IMR-90 (cell line): ENCODE measurements at regions not wholly inside any gene's neighbourhood (a gene's known extent, or its start where the extent isn't known, plus 50 kb on each side); places are given as distances from the start of the nearest gene placed in this dataset.

Experiments
- ATAC-seq: fragments of 200-7000 bp; cut with Tn5 transposase; 2 replicates; pipeline ENCODE4 v1.9.1; 2020; ENCODE audit warnings: low read depth, mild to moderate bottlenecking, moderate library complexity
- BruUV-seq: library from RNA; stranded (reverse); fragments of 400-500 nt; replicated peaks from 2 replicates; lab custom pipeline; 2021; lab: Mats Ljungman, UMichigan
- CTCF ChIA-PET: fragments of 300-600 bp; formaldehyde crosslinking; extraction: SDS; loops from one replicate; lab custom pipeline; 2021; ENCODE audit warnings: antibody characterized with exemption; lab: Yijun Ruan, JAX
- POLR2A ChIA-PET: fragments of 300-600 bp; sonication (Branson Sonifier 250); formaldehyde crosslinking; loops from one replicate; lab custom pipeline; 2022; ENCODE audit warnings: antibody characterized with exemption; ENCODE audit not compliant: unreplicated experiment; lab: Charles Lee
- DNase-seq: peaks from one replicate; pipeline ENCODE4 v3.0.0; 2013
- H2AFZ ChIP-seq: replicated peaks from 2 replicates; pipeline ENCODE3; 2013; ENCODE audit warnings: low read length, mild to moderate bottlenecking; ENCODE audit not compliant: poor library complexity
- H2AK5ac ChIP-seq: 2 replicates; pipeline ENCODE4 v1.6.1; 2013; ENCODE audit warnings: low read depth, low read length, inconsistent platforms
- H2AK9ac ChIP-seq: replicated peaks from 2 replicates; pipeline ENCODE3; 2013; ENCODE audit warnings: mild to moderate bottlenecking, low read depth, low read length, moderate library complexity; ENCODE audit not compliant: poor library complexity
- H2BK120ac ChIP-seq: 2 replicates; pipeline ENCODE4 v1.6.1; 2013; ENCODE audit warnings: low read depth, low read length, inconsistent platforms
- H2BK15ac ChIP-seq: 3 replicates; pipeline ENCODE4 v1.6.1; 2013; ENCODE audit warnings: low read depth, low read length, inconsistent platforms
- H2BK20ac ChIP-seq: 2 replicates; pipeline ENCODE4 v1.6.1; 2013; ENCODE audit warnings: low read depth, mild to moderate bottlenecking, inconsistent platforms, low read length, moderate library complexity
- H2BK5ac ChIP-seq: 2 replicates; pipeline ENCODE4 v1.6.1; 2013; ENCODE audit warnings: mild to moderate bottlenecking, low read depth, low read length, inconsistent platforms; ENCODE audit not compliant: poor library complexity, severe bottlenecking
- H3K14ac ChIP-seq: replicated peaks from 2 replicates; pipeline ENCODE4 v1.6.1; 2013; ENCODE audit warnings: low read depth, low read length, inconsistent platforms
- H3K18ac ChIP-seq: 2 replicates; pipeline ENCODE4 v1.6.1; 2013; ENCODE audit warnings: low read depth, low read length, control low read depth
- H3K23ac ChIP-seq: 2 replicates; pipeline ENCODE4 v1.6.1; 2013; ENCODE audit warnings: low read depth, low read length, inconsistent platforms
- H3K27ac ChIP-seq: 2 replicates; pipeline ENCODE4 v1.5.1; 2013; ENCODE audit warnings: mild to moderate bottlenecking, control low read depth, low read length; ENCODE audit not compliant: insufficient read depth
- H3K27me3 ChIP-seq: 2 replicates; pipeline ENCODE4 v1.6.1; 2013; ENCODE audit warnings: low read length; ENCODE audit not compliant: control insufficient read depth, insufficient read depth
- H3K36me3 ChIP-seq: 2 replicates; pipeline ENCODE4 v1.6.1; 2013; ENCODE audit warnings: low read length, mixed read lengths; ENCODE audit not compliant: control insufficient read depth, insufficient read depth
- H3K4ac ChIP-seq: 2 replicates; pipeline ENCODE4 v1.6.1; 2013; ENCODE audit warnings: low read depth, low read length, inconsistent platforms
- H3K4me1 ChIP-seq: 2 replicates; pipeline ENCODE4 v1.6.1; 2013; ENCODE audit warnings: low read length, mixed read lengths; ENCODE audit not compliant: control insufficient read depth, insufficient read depth
- H3K4me2 ChIP-seq: 2 replicates; pipeline ENCODE4 v1.6.1; 2013; ENCODE audit warnings: low read depth, mild to moderate bottlenecking, control low read depth, low read length, moderate library complexity
- H3K4me3 ChIP-seq: 2 replicates; pipeline ENCODE4 v1.5.1; 2013; ENCODE audit warnings: low read depth, mild to moderate bottlenecking, control low read depth, low read length, moderate library complexity; ENCODE audit not compliant: insufficient read depth
- H3K56ac ChIP-seq: 2 replicates; pipeline ENCODE4 v1.6.1; 2013; ENCODE audit warnings: low read length, inconsistent platforms; ENCODE audit not compliant: insufficient read depth; ENCODE audit errors: extremely low read depth
- H3K79me1 ChIP-seq, 2 experiments: 2 replicates each; pipeline ENCODE4 v1.6.1; 2013; ENCODE audit warnings: low read length in 2 of 2, inconsistent platforms in 1 of 2, low read depth in 1 of 2
- H3K9ac ChIP-seq: 2 replicates; pipeline ENCODE4 v1.6.1; 2013; ENCODE audit warnings: low read depth, low read length, control low read depth
- H3K9me1 ChIP-seq: 2 replicates; pipeline ENCODE4 v1.6.1; 2013; ENCODE audit warnings: low read length, inconsistent platforms; ENCODE audit not compliant: insufficient read depth
- H3K9me3 ChIP-seq: 2 replicates; pipeline ENCODE4 v1.6.1; 2013; ENCODE audit warnings: low read length; ENCODE audit not compliant: control insufficient read depth, insufficient read depth
- H4K20me1 ChIP-seq: 2 replicates; pipeline ENCODE4 v1.6.1; 2013; ENCODE audit warnings: low read length, inconsistent platforms; ENCODE audit not compliant: insufficient read depth
- H4K5ac ChIP-seq: 2 replicates; pipeline ENCODE4 v1.6.1; 2013; ENCODE audit warnings: mild to moderate bottlenecking, low read depth, low read length, control low read depth
- H4K8ac ChIP-seq, 2 experiments: 2 replicates each; pipeline ENCODE4 v1.6.1; 2013; ENCODE audit warnings: low read depth in 2 of 2, low read length in 2 of 2, control low read depth in 1 of 2, inconsistent platforms in 1 of 2
- H4K91ac ChIP-seq: 2 replicates; pipeline ENCODE4 v1.6.1; 2013; ENCODE audit warnings: low read depth, low read length, inconsistent platforms; ENCODE audit not compliant: insufficient read depth
- BHLHE40 ChIP-seq: fragments of 150-350 bp; IDR thresholded peaks from 2 replicates; pipeline ENCODE4 v1.6.1; 2016; ENCODE audit warnings: mild to moderate bottlenecking, low read depth, low read length
- CEBPB ChIP-seq: IDR thresholded peaks from 2 replicates; pipeline ENCODE4 v1.6.1; 2012; ENCODE audit warnings: low read depth, low read length, improper control_type of control experiment
- CHD1 ChIP-seq: IDR thresholded peaks from 2 replicates; pipeline ENCODE4 v1.6.1; 2012; ENCODE audit warnings: low read depth, low read length, improper control_type of control experiment
- CTCF ChIP-seq: conservative IDR thresholded peaks from 2 replicates; pipeline ENCODE4 v1.5.1; 2012; ENCODE audit warnings: mild to moderate bottlenecking, low read depth, low read length, improper control_type of control experiment
- FOS ChIP-seq: fragments of 150-350 bp; IDR thresholded peaks from 2 replicates; pipeline ENCODE4 v1.6.1; 2016; ENCODE audit warnings: low read depth, low read length
- MAFK ChIP-seq: IDR thresholded peaks from 2 replicates; pipeline ENCODE4 v1.6.1; 2012; ENCODE audit warnings: low read depth, low read length, improper control_type of control experiment
- MAZ ChIP-seq: IDR thresholded peaks from 2 replicates; pipeline ENCODE4 v1.6.1; 2012; ENCODE audit warnings: low read depth, mild to moderate bottlenecking, low read length, improper control_type of control experiment, moderate library complexity, borderline replicate concordance
- MXI1 ChIP-seq: IDR thresholded peaks from 2 replicates; pipeline ENCODE4 v1.6.1; 2012; ENCODE audit warnings: low read depth, mild to moderate bottlenecking, low read length, moderate library complexity, borderline replicate concordance
- NFE2L2 ChIP-seq: fragments of 150-350 bp; IDR thresholded peaks from 2 replicates; pipeline ENCODE4 v1.6.1; 2016; ENCODE audit warnings: low read depth, mild to moderate bottlenecking, low read length
- POLR2A ChIP-seq: IDR thresholded peaks from 2 replicates; pipeline ENCODE4 v1.6.1; 2012; ENCODE audit warnings: mild to moderate bottlenecking, low read depth, low read length
- RAD21 ChIP-seq: IDR thresholded peaks from 2 replicates; pipeline ENCODE4 v1.6.1; 2012; ENCODE audit warnings: low read length, improper control_type of control experiment
- RCOR1 ChIP-seq: IDR thresholded peaks from 2 replicates; pipeline ENCODE4 v1.6.1; 2012; ENCODE audit warnings: mild to moderate bottlenecking, low read length, improper control_type of control experiment; ENCODE audit not compliant: insufficient replicate concordance
- RFX5 ChIP-seq: IDR thresholded peaks from 2 replicates; pipeline ENCODE4 v1.8.0; 2012; ENCODE audit warnings: low read depth, mild to moderate bottlenecking, low read length, moderate library complexity
- SMC3 ChIP-seq: fragments of 150-350 bp; IDR thresholded peaks from 2 replicates; pipeline ENCODE4 v1.6.1; 2016; ENCODE audit warnings: low read depth, mild to moderate bottlenecking, antibody characterized with exemption, low read length, moderate library complexity
- USF2 ChIP-seq: fragments of 150-350 bp; IDR thresholded peaks from 2 replicates; pipeline ENCODE4 v1.6.1; 2017; ENCODE audit warnings: mild to moderate bottlenecking, antibody characterized with exemption, low read length, low read depth
- dilution Hi-C: fragments of 300-500 bp; cut with HindIII; formaldehyde crosslinking; loops from one replicate; pipeline ENCODE4 v1.14.3; 2018; ENCODE audit warnings: low sequenced_read_pairs; ENCODE audit not compliant: unreplicated experiment
- in situ Hi-C: fragments of 300-500 bp; cut with MboI; formaldehyde crosslinking; loops from 3 replicates; pipeline ENCODE4 v1.14.3; 2019; ENCODE audit warnings: low sequenced_read_pairs, inconsistent platforms, mixed read lengths
- intact Hi-C: fragments of 100-400 bp; cut with micrococcal nuclease; formaldehyde crosslinking; loops from 2 replicates; pipeline ENCODE4 v1.10.0; 2022
- TF ChIP-seq, protein P1 (sequence below): fragments of 150-350 bp; IDR thresholded peaks from 2 replicates; pipeline ENCODE4 v1.6.1; 2016; ENCODE audit warnings: low read depth, mild to moderate bottlenecking, low read length, moderate library complexity, borderline replicate concordance

DNA sequence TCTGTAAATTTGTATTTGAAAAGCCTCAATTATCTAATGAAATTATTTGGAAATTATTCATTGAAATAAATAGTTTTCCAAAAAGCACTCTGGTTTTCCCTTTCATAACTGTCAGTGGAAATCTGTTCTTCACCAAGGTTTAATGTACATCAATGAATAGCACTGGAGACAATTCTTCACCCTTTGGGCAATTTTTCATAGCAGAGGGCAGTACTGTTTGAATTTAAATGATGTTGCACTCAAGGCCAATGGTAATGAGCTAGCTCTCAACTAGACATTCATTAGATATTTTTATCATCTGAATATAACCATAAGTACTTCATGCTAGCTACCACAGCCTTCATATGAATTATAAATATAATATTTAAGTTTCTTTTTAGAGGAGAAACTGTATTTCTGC is 658.2 kb upstream of the CCDC54 start:
- no peak overlapping the region for H3K14ac ChIP-seq
- no TSS peak for BruUV-seq
- H3K9me1 ChIP-seq, result no peaks in the 10 kb centered on the region
- H2BK120ac ChIP-seq, result no peak overlapping the region
- in situ Hi-C loops, result no loop called here
- H3K56ac ChIP-seq, result no peak overlapping the region
- H3K4ac ChIP-seq, result no peak overlapping the region
- H3K4me2 ChIP-seq, result no peak overlapping the region
- H3K27me3 ChIP-seq, result no peaks in the 10 kb centered on the region
- H3K36me3 ChIP-seq, result no peaks in the 10 kb centered on the region
- no peak overlapping the region for H2BK15ac ChIP-seq
- CTCF ChIA-PET, result no interaction called here
- no peak overlapping the region for H4K8ac ChIP-seq
- H2AFZ ChIP-seq, result no peak overlapping the region
- intact Hi-C loops, result no loop called here
- dilution Hi-C loops, result no loop called here
- H4K20me1 ChIP-seq, result no peaks in the 10 kb centered on the region
- H2BK5ac ChIP-seq, result no peak overlapping the region
- H2AK5ac ChIP-seq, result no peak overlapping the region
- no peak overlapping the region for H3K18ac ChIP-seq
- no peak overlapping the region for H4K5ac ChIP-seq
- H2BK20ac ChIP-seq, result no peak overlapping the region
- no peak overlapping the region for H3K27ac ChIP-seq
- POLR2A ChIA-PET, result no interaction called here
- no peak overlapping the region for H3K23ac ChIP-seq
- no peak for TF ChIP-seq CHD1
- TF ChIP-seq RAD21, result no peak
- TF ChIP-seq USF2, result no peak
- TF ChIP-seq MAZ, result no peak
- no peak for TF ChIP-seq CEBPB
- no peak for TF ChIP-seq RFX5
- TF ChIP-seq MXI1, result no peak
- TF ChIP-seq NFE2L2, result no peak
- TF ChIP-seq, protein P1, sequence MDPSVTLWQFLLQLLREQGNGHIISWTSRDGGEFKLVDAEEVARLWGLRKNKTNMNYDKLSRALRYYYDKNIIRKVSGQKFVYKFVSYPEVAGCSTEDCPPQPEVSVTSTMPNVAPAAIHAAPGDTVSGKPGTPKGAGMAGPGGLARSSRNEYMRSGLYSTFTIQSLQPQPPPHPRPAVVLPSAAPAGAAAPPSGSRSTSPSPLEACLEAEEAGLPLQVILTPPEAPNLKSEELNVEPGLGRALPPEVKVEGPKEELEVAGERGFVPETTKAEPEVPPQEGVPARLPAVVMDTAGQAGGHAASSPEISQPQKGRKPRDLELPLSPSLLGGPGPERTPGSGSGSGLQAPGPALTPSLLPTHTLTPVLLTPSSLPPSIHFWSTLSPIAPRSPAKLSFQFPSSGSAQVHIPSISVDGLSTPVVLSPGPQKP, result no peak
- TF ChIP-seq MAFK, result no peak
- no peak for TF ChIP-seq SMC3
- TF ChIP-seq POLR2A, result no peak
- no peak for TF ChIP-seq FOS
- no peak for TF ChIP-seq CTCF
- no peak for TF ChIP-seq BHLHE40
- TF ChIP-seq RCOR1, result no peak
- no peak for ATAC-seq
- H3K4me3 ChIP-seq, result no peak overlapping the region
- no peak overlapping the region for H2AK9ac ChIP-seq
- H3K9ac ChIP-seq, result no peak overlapping the region
- peaks cover 2% of the 10 kb centered on the region for H3K9me3 ChIP-seq
- H3K79me1 ChIP-seq, result no peaks in the 10 kb centered on the region
- H3K4me1 ChIP-seq, result no peaks in the 10 kb centered on the region
- no peak overlapping the region for H4K91ac ChIP-seq
- no peak for DNase-seq
